ENCODE measurements at regions not wholly inside any gene's neighbourhood (a gene's known extent, or its start where the extent isn't known, plus 50 kb on each side); places are given as distances from the start of the nearest gene placed in this dataset.
"Not testable (repeated sequence)": the region's sequence is repeated elsewhere in the genome, so short reads cannot be mapped to it uniquely, and the experiment has no call there.

- TF ChIP-seq, protein P1, sequence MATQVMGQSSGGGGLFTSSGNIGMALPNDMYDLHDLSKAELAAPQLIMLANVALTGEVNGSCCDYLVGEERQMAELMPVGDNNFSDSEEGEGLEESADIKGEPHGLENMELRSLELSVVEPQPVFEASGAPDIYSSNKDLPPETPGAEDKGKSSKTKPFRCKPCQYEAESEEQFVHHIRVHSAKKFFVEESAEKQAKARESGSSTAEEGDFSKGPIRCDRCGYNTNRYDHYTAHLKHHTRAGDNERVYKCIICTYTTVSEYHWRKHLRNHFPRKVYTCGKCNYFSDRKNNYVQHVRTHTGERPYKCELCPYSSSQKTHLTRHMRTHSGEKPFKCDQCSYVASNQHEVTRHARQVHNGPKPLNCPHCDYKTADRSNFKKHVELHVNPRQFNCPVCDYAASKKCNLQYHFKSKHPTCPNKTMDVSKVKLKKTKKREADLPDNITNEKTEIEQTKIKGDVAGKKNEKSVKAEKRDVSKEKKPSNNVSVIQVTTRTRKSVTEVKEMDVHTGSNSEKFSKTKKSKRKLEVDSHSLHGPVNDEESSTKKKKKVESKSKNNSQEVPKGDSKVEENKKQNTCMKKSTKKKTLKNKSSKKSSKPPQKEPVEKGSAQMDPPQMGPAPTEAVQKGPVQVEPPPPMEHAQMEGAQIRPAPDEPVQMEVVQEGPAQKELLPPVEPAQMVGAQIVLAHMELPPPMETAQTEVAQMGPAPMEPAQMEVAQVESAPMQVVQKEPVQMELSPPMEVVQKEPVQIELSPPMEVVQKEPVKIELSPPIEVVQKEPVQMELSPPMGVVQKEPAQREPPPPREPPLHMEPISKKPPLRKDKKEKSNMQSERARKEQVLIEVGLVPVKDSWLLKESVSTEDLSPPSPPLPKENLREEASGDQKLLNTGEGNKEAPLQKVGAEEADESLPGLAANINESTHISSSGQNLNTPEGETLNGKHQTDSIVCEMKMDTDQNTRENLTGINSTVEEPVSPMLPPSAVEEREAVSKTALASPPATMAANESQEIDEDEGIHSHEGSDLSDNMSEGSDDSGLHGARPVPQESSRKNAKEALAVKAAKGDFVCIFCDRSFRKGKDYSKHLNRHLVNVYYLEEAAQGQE (IDR thresholded peaks at IDR 0.05; ENCODE audit: insufficient read depth in 1 of 2, low read depth in 2 of 2, low read length in 1 of 2) = not testable (repeated sequence)
- TF ChIP-seq CTCF (IDR thresholded peaks at IDR 0.05); SIN3A (IDR thresholded peaks at IDR 0.05; ENCODE audit: borderline replicate concordance, insufficient read depth, low read depth, low read length); TCF7L2 (IDR thresholded peaks at IDR 0.05; ENCODE audit: low read depth, low read length): not testable (repeated sequence)
Measured at GRCh38 chr6:109250544-109251156, 131.6 kb downstream of the CD164 start.
